Parathyroid adenoma (tissue), 2 donors: ENCODE measurements at regions not wholly inside any gene's neighbourhood (a gene's known extent, or its start where the extent isn't known, plus 50 kb on each side); places are given as distances from the start of the nearest gene placed in this dataset.

Experiments used
- H2AFZ ChIP-seq: fragments of 300-600 bp; sonication (generic); one replicate; pipeline ENCODE4 v1.7.0; 2017; ENCODE audit warnings: antibody characterized with exemption, mild to moderate bottlenecking
- H3K27ac ChIP-seq: fragments of 300-600 bp; sonication (generic); one replicate; pipeline ENCODE4 v1.7.0; 2017
- H3K27me3 ChIP-seq: fragments of 300-600 bp; sonication (generic); one replicate; pipeline ENCODE4 v1.7.0; 2017; ENCODE audit warnings: low read length; ENCODE audit not compliant: control insufficient read depth, insufficient read depth
- H3K36me3 ChIP-seq: fragments of 300-600 bp; sonication (generic); one replicate; pipeline ENCODE4 v1.7.0; 2017; ENCODE audit warnings: low read length; ENCODE audit not compliant: control insufficient read depth, insufficient read depth
- H3K4me1 ChIP-seq: fragments of 300-600 bp; sonication (generic); one replicate; pipeline ENCODE4 v1.7.0; 2017; ENCODE audit warnings: control low read depth
- H3K4me2 ChIP-seq: fragments of 300-600 bp; sonication (generic); one replicate; pipeline ENCODE4 v1.7.0; 2017; ENCODE audit warnings: low read length
- H3K4me3 ChIP-seq: fragments of 300-600 bp; sonication (generic); one replicate; pipeline ENCODE4 v1.7.0; 2017; ENCODE audit warnings: low read depth, low read length
- H3K79me2 ChIP-seq: fragments of 300-600 bp; sonication (generic); one replicate; pipeline ENCODE4 v1.7.0; 2017; ENCODE audit warnings: control low read depth
- H3K9ac ChIP-seq: fragments of 300-600 bp; sonication (generic); one replicate; pipeline ENCODE4 v1.7.0; 2017; ENCODE audit warnings: mild to moderate bottlenecking
- H3K9me3 ChIP-seq: fragments of 300-600 bp; sonication (generic); one replicate; pipeline ENCODE4 v1.7.0; 2017; ENCODE audit warnings: low read length; ENCODE audit not compliant: control insufficient read depth
- CTCF ChIP-seq: fragments of 300-600 bp; sonication (generic); IDR thresholded peaks from one replicate; pipeline ENCODE4 v1.7.0; 2017; ENCODE audit warnings: antibody characterized with exemption, mild to moderate bottlenecking
- donor health status: primary hyperparathyroidism.

GRCh38 chr2:48176876-48177275 is 137.6 kb upstream of the FOXN2 start:
- no peak overlapping the region for H2AFZ ChIP-seq
- H3K36me3 ChIP-seq: no peaks in the 10 kb centered on the region
- no peak overlapping the region for H3K9ac ChIP-seq
- H3K27ac ChIP-seq: no peak overlapping the region
- no peak overlapping the region for H3K4me2 ChIP-seq
- H3K9me3 ChIP-seq: no peaks in the 10 kb centered on the region
- no peaks in the 10 kb centered on the region for H3K79me2 ChIP-seq
- H3K4me3 ChIP-seq: no peak overlapping the region
- no peak for TF ChIP-seq CTCF
- H3K27me3 ChIP-seq: no peaks in the 10 kb centered on the region
- H3K4me1 ChIP-seq: no peaks in the 10 kb centered on the region

DNA sequence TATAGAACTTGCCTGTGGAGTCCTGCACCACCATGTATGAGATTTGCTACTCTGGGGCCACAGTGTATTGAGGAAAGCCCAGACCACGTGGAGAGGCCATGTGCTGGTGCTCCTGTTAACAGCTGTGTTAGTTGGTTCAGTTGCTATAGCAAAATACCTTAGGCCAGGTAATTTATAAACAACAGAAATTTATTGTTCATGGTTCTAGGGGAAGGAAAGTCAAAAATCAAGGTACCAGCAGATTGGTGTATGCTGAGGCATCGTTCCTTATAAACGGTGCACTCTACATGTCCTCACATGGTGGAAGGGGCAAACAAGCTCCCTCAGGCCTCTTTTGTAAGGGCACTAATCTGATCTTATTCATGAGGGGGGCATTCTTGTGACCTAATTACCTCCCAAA is 135.9 kb upstream of the FOXN2 start:
- no peaks in the 10 kb centered on the region for H3K4me1 ChIP-seq
- H3K4me3 ChIP-seq: no peak overlapping the region
- H2AFZ ChIP-seq: no peak overlapping the region
- H3K27ac ChIP-seq: no peak overlapping the region
- H3K4me2 ChIP-seq: no peak overlapping the region
- no peak for TF ChIP-seq CTCF
- H3K9me3 ChIP-seq: no peaks in the 10 kb centered on the region
- H3K27me3 ChIP-seq: no peaks in the 10 kb centered on the region
- no peaks in the 10 kb centered on the region for H3K36me3 ChIP-seq
- H3K79me2 ChIP-seq: no peaks in the 10 kb centered on the region
- H3K9ac ChIP-seq: no peak overlapping the region

DNA sequence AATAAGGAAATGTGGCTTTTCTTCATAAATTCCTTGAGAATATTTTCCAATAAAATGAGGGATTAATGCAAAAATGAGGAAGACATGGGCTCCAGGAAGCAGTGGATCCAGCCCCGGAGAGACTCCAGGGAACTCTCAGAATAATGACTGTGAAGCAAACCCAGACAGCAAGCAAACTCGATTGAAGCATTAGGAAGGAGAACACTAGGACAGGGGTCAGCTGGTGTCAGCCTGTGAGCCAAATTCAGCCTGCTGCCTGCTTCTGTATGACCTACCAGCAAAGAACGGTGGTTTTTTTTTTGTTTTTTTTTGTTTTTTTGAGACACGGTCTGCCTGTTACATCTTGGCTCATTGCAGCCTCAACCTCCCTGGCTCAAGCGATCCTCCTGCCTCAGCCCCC is 133.9 kb upstream of the FOXN2 start:
- H3K4me1 ChIP-seq: no peaks in the 10 kb centered on the region
- no peaks in the 10 kb centered on the region for H3K27me3 ChIP-seq
- H3K27ac ChIP-seq: no peak overlapping the region
- TF ChIP-seq CTCF: no peak
- no peak overlapping the region for H3K4me2 ChIP-seq
- no peak overlapping the region for H3K9ac ChIP-seq
- no peak overlapping the region for H2AFZ ChIP-seq
- H3K79me2 ChIP-seq: no peaks in the 10 kb centered on the region
- H3K4me3 ChIP-seq: no peak overlapping the region
- H3K9me3 ChIP-seq: no peaks in the 10 kb centered on the region
- no peaks in the 10 kb centered on the region for H3K36me3 ChIP-seq

DNA sequence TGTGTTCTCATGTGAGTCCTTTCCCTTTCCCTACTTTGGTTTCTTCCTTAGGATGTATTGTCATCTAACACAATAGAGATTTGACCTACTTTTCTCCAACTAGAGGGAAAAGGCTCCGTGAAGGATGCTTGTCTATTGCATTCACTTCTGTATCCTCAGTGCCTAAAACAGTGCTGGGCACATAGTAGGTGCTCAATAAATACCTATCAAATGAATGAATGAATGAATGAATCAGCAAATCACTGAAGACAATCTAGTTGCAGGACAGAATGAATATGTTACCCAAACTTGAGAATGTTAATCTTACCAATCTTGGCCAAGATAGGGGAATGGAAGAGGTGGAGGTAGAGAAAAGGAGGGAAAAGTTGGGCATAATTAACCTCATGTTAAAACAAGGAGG is 131.2 kb upstream of the FOXN2 start:
- no peak overlapping the region for H3K4me2 ChIP-seq
- H3K4me3 ChIP-seq: no peak overlapping the region
- no peak overlapping the region for H3K27ac ChIP-seq
- H3K4me1 ChIP-seq: no peaks in the 10 kb centered on the region
- no peaks in the 10 kb centered on the region for H3K9me3 ChIP-seq
- H2AFZ ChIP-seq: no peak overlapping the region
- no peak for TF ChIP-seq CTCF
- H3K27me3 ChIP-seq: no peaks in the 10 kb centered on the region
- no peaks in the 10 kb centered on the region for H3K36me3 ChIP-seq
- no peak overlapping the region for H3K9ac ChIP-seq
- no peaks in the 10 kb centered on the region for H3K79me2 ChIP-seq

GRCh38 chr2:48183991-48184390 is 130.5 kb upstream of the FOXN2 start:
- Histone ChIP-seq H3K36me3 (no peaks in the 10 kb centered on the region), H3K27ac (no peak overlapping the region), H3K4me1 (no peaks in the 10 kb centered on the region), H3K4me2 (no peak overlapping the region), H2AFZ (no peak overlapping the region), H3K9ac (no peak overlapping the region), H3K9me3 (no peaks in the 10 kb centered on the region), H3K27me3 (no peaks in the 10 kb centered on the region), H3K4me3 (no peak overlapping the region), H3K79me2 (no peaks in the 10 kb centered on the region)
- TF ChIP-seq CTCF: no peak
